GM12878 (cell line): ENCODE measurements at regions not wholly inside any gene's neighbourhood (a gene's known extent, or its start where the extent isn't known, plus 50 kb on each side); places are given as distances from the start of the nearest gene placed in this dataset.

ENCODE experiments used
- ATAC-seq: fragments of 200-7000 bp; cut with Tn5 transposase; 3 replicates; pipeline ENCODE4 v1.9.1; 2020; ENCODE audit warnings: mild to moderate bottlenecking, moderate library complexity
- BruUV-seq: library from RNA; stranded (reverse); fragments of 400-500 nt; replicated peaks from 2 replicates; lab custom pipeline; 2021; lab: Mats Ljungman, UMichigan
- CTCF ChIA-PET: fragments of 300-600 bp; sonication (Branson Sonifier 250); formaldehyde crosslinking; extraction: SDS; loops from one replicate; lab custom pipeline; 2021; ENCODE audit warnings: inconsistent platforms; lab: Yijun Ruan, JAX
- POLR2A ChIA-PET: fragments of 350-600 bp; formaldehyde crosslinking; extraction: SDS; loops from one replicate; lab custom pipeline; 2021; ENCODE audit warnings: inconsistent platforms; lab: Charles Lee
- RAD21 ChIA-PET: fragments of 300-600 bp; sonication (Branson Sonifier 250); formaldehyde crosslinking; loops from one replicate; lab custom pipeline; 2023; ENCODE audit warnings: antibody characterized with exemption; ENCODE audit not compliant: unreplicated experiment; lab: Charles Lee
- SMC1A ChIA-PET: fragments of 300-600 bp; sonication (Branson Sonifier 250); formaldehyde crosslinking; loops from one replicate; lab custom pipeline; 2023; ENCODE audit not compliant: unreplicated experiment, uncharacterized antibody; lab: Charles Lee
- DNase-seq: peaks from one replicate; pipeline ENCODE4 v3.0.0-alpha.2; 2011; ENCODE audit warnings: low read depth, low spot score
- FAIRE-seq: peaks from 3 replicates; lab custom pipeline; 2011; peaks lifted over from hg19 to GRCh38; lab: Jason Lieb, UNC
- H2AFZ ChIP-seq: 2 replicates; pipeline ENCODE4 v1.6.0; 2011; ENCODE audit warnings: low read depth, low read length, control low read depth; ENCODE audit not compliant: control insufficient read depth
- H3K27ac ChIP-seq: 2 replicates; pipeline ENCODE4 v1.5.1; 2011; ENCODE audit warnings: control low read depth; ENCODE audit not compliant: control insufficient read depth, insufficient read depth
- H3K27me3 ChIP-seq, 2 experiments: replicated peaks in 1 of 2; 2 replicates each; pipeline versions ENCODE4 v1.6.0 to v1.6.1; 2011; ENCODE audit warnings: low read length in 1 of 2; ENCODE audit not compliant: control insufficient read depth in 2 of 2, insufficient read depth in 2 of 2
- H3K36me3 ChIP-seq, 2 experiments: 2 replicates each; pipeline ENCODE4 v1.5.1; 2011; ENCODE audit warnings: low read length in 1 of 2; ENCODE audit not compliant: control insufficient read depth in 2 of 2, insufficient read depth in 2 of 2
- H3K4me1 ChIP-seq: 2 replicates; pipeline ENCODE4 v1.6.1; 2011; ENCODE audit warnings: mild to moderate bottlenecking, low read length, moderate library complexity, mixed read lengths; ENCODE audit not compliant: control insufficient read depth, insufficient read depth
- H3K4me2 ChIP-seq: 2 replicates; pipeline ENCODE4 v1.6.0; 2011; ENCODE audit warnings: control low read depth; ENCODE audit not compliant: control insufficient read depth, insufficient read depth
- H3K4me3 ChIP-seq: fragments of 200-600 bp; sonication (generic); 2 replicates; pipeline ENCODE4 v1.5.1; 2016
- H3K79me2 ChIP-seq: 2 replicates; pipeline ENCODE4 v1.6.0; 2011; ENCODE audit warnings: low read length; ENCODE audit not compliant: control insufficient read depth, insufficient read depth
- H3K9ac ChIP-seq: 2 replicates; pipeline ENCODE4 v1.8.0; 2011; ENCODE audit warnings: low read length, control low read depth, mixed read lengths; ENCODE audit not compliant: control insufficient read depth, insufficient read depth
- H3K9me3 ChIP-seq: replicated peaks from 3 replicates; pipeline ENCODE4 v1.5.1; 2011; ENCODE audit warnings: mild to moderate bottlenecking, low read length; ENCODE audit not compliant: control insufficient read depth, insufficient read depth
- H4K20me1 ChIP-seq: 2 replicates; pipeline ENCODE4 v1.6.0; 2011; ENCODE audit not compliant: control insufficient read depth, insufficient read depth
- ASH2L ChIP-seq: fragments of 300-600, 200-600 bp; sonication (generic); IDR thresholded peaks from 2 replicates; pipeline ENCODE4 v1.6.1; 2017; ENCODE audit warnings: low read depth, mild to moderate bottlenecking, borderline replicate concordance
- FOS ChIP-seq: IDR thresholded peaks from 3 replicates; pipeline ENCODE4 v1.6.1; 2011; ENCODE audit warnings: borderline replicate concordance; ENCODE audit not compliant: insufficient read length; ENCODE audit errors: extremely low read depth
- FOXM1 ChIP-seq: IDR thresholded peaks from 2 replicates; pipeline ENCODE4 v1.6.1; 2012; ENCODE audit warnings: low read depth, mild to moderate bottlenecking, inconsistent platforms, low read length, moderate library complexity
- HDAC6 ChIP-seq: fragments of 200-600 bp; sonication (generic); IDR thresholded peaks from one replicate; pipeline ENCODE4 v1.8.0; 2017; ENCODE audit warnings: antibody characterized with exemption; ENCODE audit not compliant: unreplicated experiment
- JUNB ChIP-seq: IDR thresholded peaks from 2 replicates; pipeline ENCODE4 v1.6.1; 2016; ENCODE audit warnings: antibody characterized with exemption, mild to moderate bottlenecking
- JUND ChIP-seq: IDR thresholded peaks from 2 replicates; pipeline ENCODE4 v1.6.1; 2012; ENCODE audit warnings: low read depth, mild to moderate bottlenecking, low read length, improper control_type of control experiment, moderate library complexity
- KDM1A ChIP-seq: fragments of 200-600 bp; sonication (generic); IDR thresholded peaks from 2 replicates; pipeline ENCODE4 v1.6.1; 2016; ENCODE audit warnings: borderline replicate concordance
- MTA2 ChIP-seq: fragments of 450-650 bp; IDR thresholded peaks from 2 replicates; pipeline ENCODE4 v1.6.1; 2016; ENCODE audit warnings: low read depth, mild to moderate bottlenecking, moderate library complexity
- NFIC ChIP-seq: IDR thresholded peaks from 2 replicates; pipeline ENCODE4 v1.6.1; 2012; ENCODE audit warnings: low read depth, mild to moderate bottlenecking, inconsistent platforms, low read length, moderate library complexity
- POLR2A ChIP-seq: IDR thresholded peaks from 2 replicates; pipeline ENCODE4 v1.6.1; 2011; ENCODE audit warnings: low read depth, mild to moderate bottlenecking, low read length
- RUNX3 ChIP-seq: IDR thresholded peaks from 2 replicates; pipeline ENCODE4 v1.6.1; 2012; ENCODE audit warnings: low read length, inconsistent platforms
- TCF7 ChIP-seq: IDR thresholded peaks from 2 replicates; pipeline ENCODE4 v1.6.1; 2014; ENCODE audit warnings: antibody characterized with exemption, borderline replicate concordance
- WRNIP1 ChIP-seq: IDR thresholded peaks from 2 replicates; pipeline ENCODE4 v1.6.1; 2011; ENCODE audit warnings: low read depth, low read length, improper control_type of control experiment, borderline replicate concordance
- ZBTB4 ChIP-seq: fragments of 450-650 bp; formaldehyde crosslinking; IDR thresholded peaks from 2 replicates; pipeline ENCODE4 v1.4.0; 2022; ENCODE audit warnings: mild to moderate bottlenecking, moderate library complexity
- WGBS: methylation state at CpG from one replicate; pipeline ENCODE4 v1.1.6; 2016; ENCODE audit warnings: low lambda C conversion rate; ENCODE audit not compliant: insufficient replicate concordance, insufficient coverage; ENCODE audit errors: missing lambda C conversion rate; 5-methylcytosine and 5-hydroxymethylcytosine counted together
- in situ Hi-C: fragments of 300-500 bp; cut with MboI; formaldehyde crosslinking; loops from 9 replicates; pipeline ENCODE4 v1.14.3; 2018; ENCODE audit warnings: mixed read lengths
- intact Hi-C: fragments of 100-400 bp; cut with micrococcal nuclease; formaldehyde crosslinking; loops from one replicate; pipeline ENCODE4 v1.14.2; 2022; ENCODE audit not compliant: unreplicated experiment
- TF ChIP-seq, protein P1 (sequence below): fragments of 450-650 bp; conservative IDR thresholded peaks from 2 replicates; pipeline ENCODE4 v1.6.1; 2017; ENCODE audit warnings: mild to moderate bottlenecking, moderate library complexity

GRCh38 chr1:232386721-232387510 is 243.0 kb downstream of the SIPA1L2 start:
- Histone ChIP-seq H3K27me3 (no peaks in the 10 kb centered on the region), H4K20me1 (no peaks in the 10 kb centered on the region), H3K4me2 (no peak overlapping the region), H3K36me3 (no peaks in the 10 kb centered on the region), H3K79me2 (no peaks in the 10 kb centered on the region), H3K9me3 (no peaks in the 10 kb centered on the region), H3K4me1 (no peaks in the 10 kb centered on the region), H2AFZ (no peak overlapping the region), H3K4me3 (no peak overlapping the region), H3K9ac (no peak overlapping the region), H3K27ac (no peak overlapping the region)
- no peak for DNase-seq
- FAIRE-seq, result no peak
- ChIA-PET POLR2A (no interaction called here), RAD21 (no interaction called here), CTCF (no interaction called here), SMC1A (no interaction called here)
- WGBS, result 28% methylated on average over 9 of the region's 9 CpGs
- in situ Hi-C loops (no loop called here), intact Hi-C loops (no loop called here)
- no TSS peak for BruUV-seq
- no peak for TF ChIP-seq KDM1A
- TF ChIP-seq MTA2, result no peak
- no peak for TF ChIP-seq HDAC6
- TF ChIP-seq FOXM1, result no peak
- TF ChIP-seq TCF7, result no peak
- no peak for TF ChIP-seq ASH2L
- no peak for TF ChIP-seq POLR2A
- TF ChIP-seq RUNX3, result no peak
- TF ChIP-seq, protein P1, sequence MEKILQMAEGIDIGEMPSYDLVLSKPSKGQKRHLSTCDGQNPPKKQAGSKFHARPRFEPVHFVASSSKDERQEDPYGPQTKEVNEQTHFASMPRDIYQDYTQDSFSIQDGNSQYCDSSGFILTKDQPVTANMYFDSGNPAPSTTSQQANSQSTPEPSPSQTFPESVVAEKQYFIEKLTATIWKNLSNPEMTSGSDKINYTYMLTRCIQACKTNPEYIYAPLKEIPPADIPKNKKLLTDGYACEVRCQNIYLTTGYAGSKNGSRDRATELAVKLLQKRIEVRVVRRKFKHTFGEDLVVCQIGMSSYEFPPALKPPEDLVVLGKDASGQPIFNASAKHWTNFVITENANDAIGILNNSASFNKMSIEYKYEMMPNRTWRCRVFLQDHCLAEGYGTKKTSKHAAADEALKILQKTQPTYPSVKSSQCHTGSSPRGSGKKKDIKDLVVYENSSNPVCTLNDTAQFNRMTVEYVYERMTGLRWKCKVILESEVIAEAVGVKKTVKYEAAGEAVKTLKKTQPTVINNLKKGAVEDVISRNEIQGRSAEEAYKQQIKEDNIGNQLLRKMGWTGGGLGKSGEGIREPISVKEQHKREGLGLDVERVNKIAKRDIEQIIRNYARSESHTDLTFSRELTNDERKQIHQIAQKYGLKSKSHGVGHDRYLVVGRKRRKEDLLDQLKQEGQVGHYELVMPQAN, result no peak
- no peak for TF ChIP-seq NFIC
- no peak for TF ChIP-seq JUND
- TF ChIP-seq FOS, result no peak
- no peak for TF ChIP-seq JUNB
- TF ChIP-seq WRNIP1, result no peak
- TF ChIP-seq ZBTB4 (CRISPR knock-in tag), result no peak
- no peak for ATAC-seq
